H1 (cell line): ENCODE measurements at regions not wholly inside any gene's neighbourhood (a gene's known extent, or its start where the extent isn't known, plus 50 kb on each side); places are given as distances from the start of the nearest gene placed in this dataset.

ENCODE experiments used
- CTCF ChIA-PET: fragments of 300-600 bp; sonication (Branson Sonifier 250); formaldehyde crosslinking; loops from one replicate; lab custom pipeline; 2021; ENCODE audit not compliant: partially characterized antibody; lab: Charles Lee
- POLR2A ChIA-PET: fragments of 300-600 bp; sonication (Branson Sonifier 250); formaldehyde crosslinking; loops from one replicate; lab custom pipeline; 2021; ENCODE audit warnings: inconsistent platforms; ENCODE audit not compliant: partially characterized antibody; lab: Charles Lee
- DNase-seq, 2 experiments: peaks; one replicate each; pipeline versions ENCODE4 v3.0.0 to v3.0.0-alpha.2; 2010 to 2022; ENCODE audit warnings: low spot score in 2 of 2, low read depth in 1 of 2, mixed read lengths in 1 of 2
- FAIRE-seq: peaks from 2 replicates; lab custom pipeline; 2011; peaks lifted over from hg19 to GRCh38; lab: Jason Lieb, UNC
- H2AFZ ChIP-seq: 2 replicates; pipeline ENCODE4 v1.8.1; 2012; ENCODE audit warnings: low read length, inconsistent platforms
- H2AK5ac ChIP-seq: 2 replicates; pipeline ENCODE4 v1.6.1; 2013; ENCODE audit warnings: low read depth, low read length
- H2BK120ac ChIP-seq: replicated peaks from 2 replicates; pipeline ENCODE3; 2013; ENCODE audit warnings: low read depth, low read length, inconsistent platforms
- H2BK12ac ChIP-seq: 2 replicates; pipeline ENCODE4 v1.6.1; 2013; ENCODE audit warnings: low read depth, low read length
- H2BK15ac ChIP-seq: 2 replicates; pipeline ENCODE4 v1.6.1; 2013; ENCODE audit warnings: low read length
- H2BK20ac ChIP-seq: 2 replicates; pipeline ENCODE4 v1.6.1; 2013; ENCODE audit warnings: low read length
- H2BK5ac ChIP-seq: 2 replicates; pipeline ENCODE4 v1.6.1; 2013; ENCODE audit warnings: low read depth, low read length
- H3K14ac ChIP-seq: 2 replicates; pipeline ENCODE4 v1.6.1; 2013; ENCODE audit warnings: inconsistent platforms; ENCODE audit not compliant: insufficient read length
- H3K18ac ChIP-seq: 2 replicates; pipeline ENCODE4 v1.6.1; 2013; ENCODE audit warnings: low read length; ENCODE audit errors: extremely low read depth
- H3K23ac ChIP-seq: 2 replicates; pipeline ENCODE4 v1.6.1; 2013; ENCODE audit warnings: inconsistent platforms; ENCODE audit not compliant: insufficient read length
- H3K23me2 ChIP-seq: 2 replicates; pipeline ENCODE4 v1.6.1; 2013; ENCODE audit warnings: low read depth, low read length
- H3K27ac ChIP-seq: 2 replicates; pipeline ENCODE4 v1.6.1; 2011; ENCODE audit warnings: low read depth, low read length, inconsistent platforms
- H3K27me3 ChIP-seq, 4 experiments: replicated peaks in 1 of 4; 1 replicate in 1 of 4; 2 replicates in 3 of 4; pipeline versions ENCODE4 v1.6.1 to v1.8.1; 2011 to 2013; ENCODE audit warnings: low read length in 3 of 4, mild to moderate bottlenecking in 3 of 4, inconsistent platforms in 2 of 4, mixed read lengths in 2 of 4, moderate library complexity in 1 of 4; ENCODE audit not compliant: control insufficient read depth in 3 of 4, insufficient read depth in 3 of 4; ENCODE audit errors: extremely low read depth in 1 of 4
- H3K36me3 ChIP-seq, 4 experiments: 2 replicates each; pipeline versions ENCODE4 v1.6.1 to v1.8.1; 2011 to 2013; ENCODE audit warnings: mild to moderate bottlenecking in 4 of 4, low read length in 3 of 4, moderate library complexity in 2 of 4, control low read depth in 1 of 4, inconsistent platforms in 1 of 4; ENCODE audit not compliant: insufficient read depth in 4 of 4, control insufficient read depth in 2 of 4
- H3K4ac ChIP-seq: replicated peaks from 2 replicates; pipeline ENCODE3; 2013; ENCODE audit warnings: low read length, low read depth, mixed read lengths, inconsistent platforms; ENCODE audit not compliant: insufficient read length
- H3K4me1 ChIP-seq, 4 experiments: replicated peaks in 1 of 4; 1 replicate in 1 of 4; 2 replicates in 3 of 4; pipeline versions ENCODE4 v1.6.1 to v1.8.1; 2011 to 2013; ENCODE audit warnings: low read length in 3 of 4, inconsistent platforms in 2 of 4, mixed read lengths in 1 of 4; ENCODE audit not compliant: insufficient read depth in 4 of 4, control insufficient read depth in 3 of 4
- H3K4me2 ChIP-seq, 2 experiments: 2 replicates each; pipeline versions ENCODE4 v1.6.1 to v1.8.1; 2011 to 2013; ENCODE audit warnings: low read depth in 2 of 2, low read length in 2 of 2, control low read depth in 1 of 2, inconsistent platforms in 1 of 2, mild to moderate bottlenecking in 1 of 2; ENCODE audit not compliant: insufficient read depth in 1 of 2
- H3K4me3 ChIP-seq, 4 experiments: fragments of 200-600, 300-600 bp in 1 of 4; sonication (generic), shearing (Covaris generic), sonication (Bioruptor Twin) in 1 of 4; 2 replicates each; pipeline versions ENCODE4 v1.5.1 to v1.8.1; 2011 to 2016; ENCODE audit warnings: low read length in 4 of 4, low read depth in 3 of 4, control low read depth in 2 of 4, inconsistent platforms in 2 of 4, mild to moderate bottlenecking in 2 of 4, mixed read lengths in 1 of 4, moderate library complexity in 1 of 4; ENCODE audit not compliant: insufficient read depth in 2 of 4; ENCODE audit errors: extremely low read depth in 1 of 4
- H3K56ac ChIP-seq: replicated peaks from 2 replicates; pipeline ENCODE3; 2013; ENCODE audit warnings: low read depth, mild to moderate bottlenecking, mixed read lengths, low read length, inconsistent platforms; ENCODE audit not compliant: insufficient read length
- H3K79me1 ChIP-seq: 2 replicates; pipeline ENCODE4 v1.6.1; 2013; ENCODE audit warnings: low read depth, low read length, control low read depth
- H3K79me2 ChIP-seq, 2 experiments: 2 replicates each; pipeline versions ENCODE4 v1.6.1 to v1.8.1; 2012 to 2013; ENCODE audit warnings: low read length in 2 of 2, mild to moderate bottlenecking in 2 of 2, inconsistent platforms in 1 of 2; ENCODE audit not compliant: insufficient read depth in 2 of 2, control insufficient read depth in 1 of 2
- H3K9ac ChIP-seq, 4 experiments: replicated peaks in 1 of 4; 1 replicate in 1 of 4; 2 replicates in 3 of 4; pipeline versions ENCODE4 v1.6.1 to v1.8.1; 2011 to 2013; ENCODE audit warnings: low read depth in 3 of 4, low read length in 3 of 4, control low read depth in 2 of 4, mild to moderate bottlenecking in 2 of 4, moderate library complexity in 2 of 4, inconsistent platforms in 1 of 4; ENCODE audit errors: extremely low read depth in 1 of 4
- H3K9me3 ChIP-seq, 2 experiments: 2 replicates each; pipeline versions ENCODE4 v1.6.1 to v1.8.1; 2012 to 2013; ENCODE audit warnings: mild to moderate bottlenecking in 2 of 2, moderate library complexity in 2 of 2, control low read depth in 1 of 2, inconsistent platforms in 1 of 2, low read depth in 1 of 2, low read length in 1 of 2, mixed read lengths in 1 of 2; ENCODE audit not compliant: insufficient read depth in 2 of 2
- H4K20me1 ChIP-seq, 2 experiments: replicated peaks in 1 of 2; 2 replicates each; pipeline versions ENCODE3 to v1.8.1; 2011 to 2013; ENCODE audit warnings: inconsistent platforms in 2 of 2, low read length in 2 of 2, mild to moderate bottlenecking in 1 of 2; ENCODE audit not compliant: insufficient read depth in 2 of 2, control insufficient read depth in 1 of 2
- H4K5ac ChIP-seq: 2 replicates; pipeline ENCODE4 v1.6.1; 2013; ENCODE audit warnings: low read length, low read depth, mixed read lengths, inconsistent platforms; ENCODE audit not compliant: insufficient read length
- H4K8ac ChIP-seq: 2 replicates; pipeline ENCODE4 v1.8.0; 2013; ENCODE audit warnings: mild to moderate bottlenecking, moderate library complexity, low read length, inconsistent platforms; ENCODE audit not compliant: insufficient read depth; ENCODE audit errors: extremely low read depth
- H4K91ac ChIP-seq: replicated peaks from 2 replicates; pipeline ENCODE3; 2013; ENCODE audit warnings: low read length, mixed read lengths, inconsistent platforms; ENCODE audit not compliant: insufficient read length
- BRCA1 ChIP-seq: IDR thresholded peaks from 2 replicates; pipeline ENCODE4 v1.6.1; 2012; ENCODE audit warnings: low read depth, low read length, improper control_type of control experiment
- CEBPB ChIP-seq: IDR thresholded peaks from 2 replicates; pipeline ENCODE4 v1.6.1; 2012; ENCODE audit warnings: low read depth, low read length
- NRF1 ChIP-seq: IDR thresholded peaks from 2 replicates; pipeline ENCODE4 v1.6.1; 2011; ENCODE audit warnings: mild to moderate bottlenecking, low read depth, low read length, improper control_type of control experiment
- WGBS, 2 experiments: shearing (Covaris generic) in 1 of 2; methylation state at CpG; one replicate each; pipeline versions ENCODE4 v1.1.6 to v1.1.7; 2013 to 2015; ENCODE audit warnings: low lambda C conversion rate in 2 of 2, mixed read lengths in 2 of 2, inconsistent platforms in 1 of 2, low coverage in 1 of 2, missing lambda C conversion rate in 1 of 2; ENCODE audit not compliant: insufficient replicate concordance in 2 of 2, insufficient coverage in 1 of 2, insufficient read length in 1 of 2; ENCODE audit errors: extremely low coverage in 1 of 2, missing lambda C conversion rate in 1 of 2; 5-methylcytosine and 5-hydroxymethylcytosine counted together

GRCh38 chr6:55064711-55065420 lies 109.4 kb upstream of the HCRTR2 start:
- Histone ChIP-seq H4K8ac (no peak overlapping the region), H3K4ac (no peak overlapping the region), H3K56ac (no peak overlapping the region), H2BK5ac (no peak overlapping the region), H3K79me1 (no peaks in the 10 kb centered on the region), H3K27me3 (no peaks in the 10 kb centered on the region), H3K27ac (no peak overlapping the region), H3K4me2 (no peak overlapping the region), H2BK15ac (no peak overlapping the region), H3K36me3 (no peaks in the 10 kb centered on the region), H4K20me1 (no peaks in the 10 kb centered on the region), H3K23ac (no peak overlapping the region), H2AFZ (no peak overlapping the region), H3K4me3 (no peak overlapping the region), H3K9me3 (no peaks in the 10 kb centered on the region), H2BK12ac (no peak overlapping the region), H3K18ac (no peak overlapping the region), H3K14ac (no peak overlapping the region), H3K79me2 (no peaks in the 10 kb centered on the region), H4K91ac (no peak overlapping the region), H2BK20ac (no peak overlapping the region), H3K23me2 (no peaks in the 10 kb centered on the region), H4K5ac (no peak overlapping the region), H3K4me1 (no peaks in the 10 kb centered on the region), H2BK120ac (no peak overlapping the region), H3K9ac (no peak overlapping the region), H2AK5ac (no peak overlapping the region)
- FAIRE-seq (no peak), DNase-seq (no peak)
- POLR2A ChIA-PET, result no interaction called here
- 97% methylated on average over 3 of the region's 3 CpGs; no CpG with 5 or more reads in 1 of the 2 experiments for WGBS, 2 experiments
- CTCF ChIA-PET, result interaction anchor here (0.6 to 2.8 kb wide), 10 partner anchors 14 to 1078 kb away, joined by 3 to 15 read pairs (median 4); no protein-coding TSS in a partner anchor
- TF ChIP-seq CEBPB, result no peak
- no peak for TF ChIP-seq BRCA1
- TF ChIP-seq NRF1, result no peak
